ENCODE measurements at regions not wholly inside any gene's neighbourhood (a gene's known extent, or its start where the extent isn't known, plus 50 kb on each side); places are given as distances from the start of the nearest gene placed in this dataset.
A peak's percentile ranks its signal among the peaks of the same experiment; 100 is the strongest.
"Not testable (repeated sequence)": the region's sequence is repeated elsewhere in the genome, so short reads cannot be mapped to it uniquely, and the experiment has no call there.

DNA sequence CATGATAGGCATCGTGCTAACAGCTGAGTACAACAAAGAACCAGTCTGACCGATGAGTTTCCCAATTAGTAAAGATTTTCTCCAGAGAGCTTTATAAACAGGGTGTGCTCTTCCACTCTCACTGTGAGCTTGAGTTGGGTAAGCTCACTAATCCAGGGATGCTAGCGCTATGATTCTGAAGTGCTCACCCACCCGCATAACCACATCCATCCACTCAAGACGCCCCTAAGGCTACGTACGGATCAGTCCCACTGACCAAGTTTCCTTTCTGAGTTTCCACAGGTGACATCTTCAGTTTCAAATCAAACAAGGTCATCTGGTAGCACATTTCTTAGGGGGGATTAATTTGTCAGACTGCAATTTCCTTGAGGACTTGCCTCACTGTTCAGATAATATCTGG lies 141.1 kb upstream of the ABI3BP start:
- FAIRE-seq, result no peak

DNA sequence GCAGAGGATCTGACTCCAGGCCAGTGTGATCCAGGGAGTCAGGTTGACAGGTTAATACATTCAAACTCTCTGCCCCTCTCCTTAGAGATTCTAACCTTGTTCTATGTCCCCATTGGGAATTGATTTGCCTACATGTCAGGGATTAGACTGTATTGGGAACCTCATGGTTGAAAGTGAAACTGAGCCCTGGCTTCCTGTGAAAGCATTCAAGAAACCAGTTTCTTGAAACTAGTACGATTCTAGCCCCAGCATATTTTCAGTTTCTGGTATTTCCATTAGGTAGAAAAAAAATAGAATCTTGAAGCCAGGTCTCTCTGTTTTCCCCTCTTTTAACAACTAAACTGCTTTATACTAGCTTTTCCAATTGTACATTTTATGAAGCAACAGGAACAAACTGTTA lies 140.4 kb upstream of the ABI3BP start:
- FAIRE-seq, result no peak

DNA sequence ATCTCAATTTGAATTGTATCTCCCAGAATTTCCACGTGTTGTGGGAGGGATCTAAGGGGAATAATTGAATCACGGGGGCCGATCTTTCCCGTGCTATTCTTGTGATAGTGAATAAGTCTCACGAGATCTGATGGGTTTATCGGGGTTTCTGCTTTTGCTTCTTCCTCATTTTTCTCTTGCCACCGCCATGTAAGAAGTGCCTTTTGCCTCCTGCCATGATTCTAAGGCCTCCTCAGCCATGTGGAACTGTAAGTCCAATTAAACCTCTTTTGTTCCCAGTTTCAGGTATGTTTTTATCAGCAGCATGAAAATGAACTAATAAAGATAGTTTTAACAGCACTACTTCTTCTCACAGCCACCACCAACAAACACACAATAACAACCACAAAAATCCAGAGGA lies 140.0 kb upstream of the ABI3BP start:
- not testable (repeated sequence) for FAIRE-seq

DNA sequence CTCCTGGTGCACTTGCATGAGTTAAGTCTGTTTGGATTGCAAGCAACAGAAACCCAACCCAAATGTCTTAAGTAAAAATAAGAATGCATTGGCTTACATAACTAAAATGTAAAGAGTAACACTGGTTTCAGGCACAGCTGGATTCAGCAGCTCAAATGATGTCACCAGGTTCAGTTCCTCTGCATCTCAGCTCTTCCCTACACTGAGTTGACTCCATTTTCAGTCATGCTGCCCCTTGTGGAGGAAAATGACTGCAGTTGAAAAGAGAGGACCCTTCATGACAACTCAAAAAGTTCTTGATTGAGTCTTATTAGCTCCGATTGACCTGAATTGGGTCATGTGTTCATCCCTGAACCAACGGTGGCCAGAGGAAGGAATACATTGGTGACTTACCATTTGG lies 138.5 kb upstream of the ABI3BP start:
- no peak for FAIRE-seq

DNA sequence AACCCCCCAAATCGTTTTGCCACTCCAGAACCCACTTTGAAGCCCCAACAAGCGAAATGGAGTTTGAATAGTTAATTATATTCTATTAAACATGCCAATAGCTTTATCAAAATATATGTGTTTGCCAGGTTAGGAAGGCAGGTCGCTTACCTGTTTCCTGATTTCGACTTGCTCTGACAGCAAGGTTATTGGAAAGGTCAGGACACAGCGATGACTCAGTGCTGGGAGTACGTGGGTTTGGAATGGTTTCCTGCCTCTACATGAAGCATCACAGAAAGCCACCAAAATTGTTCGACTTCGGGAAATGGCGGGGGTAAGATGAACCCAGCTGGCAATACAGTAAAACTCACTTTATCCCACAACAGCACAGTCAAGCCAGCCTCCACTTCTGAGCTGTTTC lies 135.6 kb upstream of the ABI3BP start:
- FAIRE-seq, result no peak

DNA sequence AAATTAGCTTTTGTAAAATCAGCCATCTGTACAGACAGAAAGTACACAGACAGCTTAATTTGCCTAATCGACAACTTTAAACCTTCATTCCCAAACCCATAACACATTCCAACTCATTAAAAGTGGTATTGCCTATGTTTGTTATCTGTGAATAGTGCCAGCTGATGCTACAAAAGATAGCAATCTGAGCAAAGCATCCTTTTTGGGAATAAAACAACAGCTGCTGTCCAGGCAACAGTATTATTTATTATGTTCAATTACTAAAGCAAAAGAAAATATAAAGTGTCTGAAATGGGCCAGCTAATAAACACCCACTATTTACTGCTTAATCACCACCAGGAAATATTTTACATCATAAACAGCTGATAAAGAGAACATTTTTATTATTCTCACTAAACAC lies 134.8 kb upstream of the ABI3BP start:
- FAIRE-seq, result peak; percentile 48

DNA sequence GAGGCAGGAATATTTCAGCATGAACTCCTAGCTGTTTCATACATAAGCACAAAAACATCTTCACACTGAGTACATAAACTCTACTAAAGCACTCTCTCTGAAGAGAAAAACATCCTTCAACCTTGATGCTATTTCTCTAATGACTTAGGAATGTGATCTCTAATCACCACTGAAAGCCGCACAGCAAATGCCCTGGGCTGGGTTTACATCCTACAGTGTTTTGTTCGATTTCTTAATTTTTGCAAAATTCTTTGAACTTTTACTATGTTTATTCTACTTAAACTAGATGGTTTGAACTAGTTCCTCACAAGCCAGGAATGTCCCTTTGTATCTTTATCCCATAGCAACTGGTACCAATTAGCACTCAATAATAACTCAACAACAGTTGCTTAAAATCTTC lies 130.9 kb upstream of the ABI3BP start:
- no peak for FAIRE-seq

DNA sequence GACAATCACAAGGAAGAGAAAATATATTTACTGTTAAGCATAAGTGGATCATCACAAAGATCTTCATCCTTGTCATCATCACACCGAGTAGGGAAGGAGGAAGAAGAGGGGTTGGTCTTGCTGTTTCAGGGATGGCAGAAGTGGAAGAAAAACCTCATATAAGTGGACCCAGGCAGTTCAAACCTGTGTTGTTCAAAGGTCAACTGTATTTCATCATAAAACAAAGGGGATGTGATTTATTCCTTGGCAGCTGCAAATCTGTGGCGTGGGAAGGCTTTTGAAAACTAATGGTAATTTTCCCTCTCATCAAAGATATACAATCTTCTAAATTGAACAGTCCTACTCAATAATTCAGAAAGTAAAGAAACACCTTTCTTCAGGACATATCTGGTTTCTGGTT lies 129.9 kb upstream of the ABI3BP start:
- no peak for FAIRE-seq

DNA sequence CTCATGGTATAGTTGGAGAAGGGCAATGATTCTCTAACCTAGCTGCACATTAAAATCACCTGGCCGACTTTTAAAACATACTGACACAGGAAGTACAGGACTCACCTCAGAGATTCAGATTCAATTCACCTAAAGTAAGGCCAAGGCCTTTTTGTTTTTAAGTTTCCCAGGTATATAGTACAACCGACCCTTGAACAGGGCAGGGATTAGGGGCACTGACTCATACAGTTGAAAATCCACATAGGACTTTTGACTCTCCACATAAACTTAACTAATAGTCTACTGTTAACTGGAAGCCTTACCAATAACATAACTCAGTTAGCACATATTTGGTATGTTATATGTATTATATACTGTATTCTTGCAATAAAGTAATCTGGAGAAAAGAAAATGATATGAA lies 129.5 kb upstream of the ABI3BP start:
- FAIRE-seq, result no peak

DNA sequence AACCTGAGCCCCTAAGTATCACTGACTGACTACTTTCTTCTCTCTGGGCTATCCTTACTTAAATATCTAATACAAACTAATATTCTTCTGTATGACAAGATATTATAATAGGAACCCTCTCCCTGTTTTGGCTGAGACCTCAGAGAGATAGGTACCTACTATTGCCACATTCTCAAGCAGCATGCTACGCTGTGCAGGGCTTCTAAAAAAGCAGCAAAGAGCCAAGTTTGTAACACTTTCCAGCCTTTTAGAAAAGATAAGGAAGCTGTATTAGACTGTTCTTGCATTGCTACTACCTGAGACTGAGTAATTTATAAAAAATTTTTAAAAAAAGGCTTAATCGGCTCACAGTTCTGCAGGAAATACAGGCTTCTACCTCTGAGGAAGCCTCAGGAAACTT lies 126.8 kb upstream of the ABI3BP start:
- no peak for FAIRE-seq

DNA sequence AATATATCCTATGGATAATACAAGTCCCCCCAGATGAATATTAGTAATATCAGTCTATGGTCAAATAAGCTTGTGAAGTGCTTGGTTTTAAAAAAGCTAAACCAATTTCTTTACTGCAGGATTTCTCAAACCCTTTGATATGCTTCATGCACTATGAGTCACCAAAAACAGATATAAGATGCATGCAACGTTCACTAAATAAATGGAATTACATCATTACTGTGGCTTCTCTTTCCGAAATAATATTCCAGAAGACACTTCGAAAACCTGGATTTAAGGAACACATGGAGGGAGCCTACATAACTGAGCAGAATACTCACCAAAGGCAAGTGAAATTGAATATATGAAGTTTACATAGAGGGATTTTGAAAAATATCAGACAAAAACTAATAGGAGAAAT lies 126.3 kb upstream of the ABI3BP start:
- no peak for FAIRE-seq

DNA sequence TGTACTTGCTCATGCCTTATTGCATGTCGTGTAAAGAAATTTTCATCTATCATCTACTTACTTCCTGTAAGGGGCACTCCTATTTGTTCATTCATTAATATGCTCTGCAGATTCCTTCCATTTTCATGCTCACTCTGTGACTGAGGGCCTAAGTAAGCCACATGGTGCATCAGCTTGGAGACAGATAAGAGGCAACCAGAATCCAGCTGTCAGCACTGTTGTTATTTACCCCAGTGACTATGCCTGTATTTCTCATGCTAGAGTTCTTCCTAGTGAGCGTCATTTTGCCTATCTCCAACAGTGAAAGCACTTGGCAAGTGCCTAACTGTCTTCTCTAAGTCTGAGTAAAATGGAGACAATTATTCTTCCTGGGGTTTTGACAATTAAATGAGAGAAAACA lies 124.8 kb upstream of the ABI3BP start:
- FAIRE-seq, result no peak

DNA sequence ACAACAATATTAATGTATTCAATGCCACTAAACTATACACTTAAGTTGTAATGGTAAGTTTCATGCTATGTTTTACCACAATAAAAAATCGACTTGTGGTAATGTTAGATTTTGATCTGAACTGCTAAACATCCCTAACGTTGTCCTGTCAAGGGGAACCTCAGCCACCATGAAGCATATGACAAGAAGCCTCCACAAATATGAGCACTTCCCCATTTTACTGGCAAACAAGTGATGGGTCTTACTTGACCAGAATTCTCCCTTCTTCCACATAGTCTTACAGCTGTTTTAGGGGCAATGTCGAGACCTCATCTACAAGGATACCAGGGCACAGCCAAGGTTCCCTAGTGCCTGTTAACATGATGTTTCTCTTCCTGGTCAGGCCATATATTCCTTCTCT lies 124.2 kb upstream of the ABI3BP start:
- no peak for FAIRE-seq

DNA sequence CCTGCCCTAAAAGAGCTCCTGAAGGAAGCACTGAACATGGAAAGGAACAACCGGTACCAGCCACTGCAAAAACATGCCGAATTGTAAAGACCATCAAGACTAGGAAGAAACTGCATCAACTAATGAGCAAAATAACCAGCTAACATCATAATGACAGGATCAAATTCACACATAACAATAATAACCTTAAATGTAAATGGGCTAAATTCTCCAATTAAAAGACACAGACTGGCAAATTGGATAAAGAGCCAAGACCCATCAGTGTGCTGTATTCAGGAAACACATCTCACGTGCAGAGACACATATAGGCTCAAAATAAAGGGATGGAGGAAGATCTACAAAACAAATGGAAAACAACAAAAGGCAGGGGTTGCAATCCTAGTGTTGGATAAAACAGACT lies 117.1 kb upstream of the ABI3BP start:
- not testable (repeated sequence) for FAIRE-seq

DNA sequence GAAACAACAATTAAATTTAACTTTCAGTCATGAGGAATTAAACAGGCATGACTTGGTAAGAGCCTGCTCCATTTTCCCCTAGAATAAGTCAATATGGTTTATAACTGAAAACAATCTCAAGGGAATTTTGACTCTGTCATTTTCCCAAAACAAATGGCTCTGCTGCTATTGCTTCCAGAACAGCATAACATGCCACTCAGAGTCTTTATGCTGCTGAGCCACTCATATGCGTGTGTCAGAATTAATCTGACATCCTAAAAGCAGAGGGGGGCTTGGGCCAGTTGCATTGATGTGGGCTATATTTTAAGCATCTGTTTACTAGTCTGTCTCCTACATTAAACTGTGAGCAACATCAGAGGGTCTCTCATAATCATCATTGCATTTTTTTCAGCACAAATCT lies 111.1 kb upstream of the ABI3BP start:
- no peak for FAIRE-seq

DNA sequence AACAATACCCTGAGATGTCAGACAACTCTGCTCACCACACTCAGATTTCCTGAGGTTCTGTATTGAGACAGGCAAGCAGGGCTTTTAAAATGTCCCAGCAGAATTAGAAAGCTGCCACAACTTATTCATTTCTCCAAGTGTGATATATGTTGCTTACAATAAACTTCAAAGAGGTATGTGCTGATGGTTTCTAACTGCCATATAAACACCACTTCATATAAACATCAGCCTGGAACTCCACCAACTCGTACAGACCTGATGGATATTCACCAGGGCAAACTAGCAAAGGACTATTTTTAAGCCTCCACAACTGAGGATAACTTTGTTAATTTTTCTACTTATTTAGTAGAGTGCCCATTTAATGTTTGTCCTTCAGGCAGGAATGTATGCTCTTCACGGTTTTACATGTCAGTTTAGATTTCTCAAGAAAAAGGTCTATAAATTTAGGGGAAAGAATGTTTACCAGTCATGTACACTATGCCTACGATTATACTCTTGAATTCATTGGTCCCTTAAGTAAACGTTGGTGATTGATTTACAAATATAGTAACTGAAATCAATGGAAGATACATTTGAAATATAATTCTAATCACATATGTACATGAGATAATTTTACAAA lies 109.6 kb upstream of the ABI3BP start:
- FAIRE-seq, result no peak

DNA sequence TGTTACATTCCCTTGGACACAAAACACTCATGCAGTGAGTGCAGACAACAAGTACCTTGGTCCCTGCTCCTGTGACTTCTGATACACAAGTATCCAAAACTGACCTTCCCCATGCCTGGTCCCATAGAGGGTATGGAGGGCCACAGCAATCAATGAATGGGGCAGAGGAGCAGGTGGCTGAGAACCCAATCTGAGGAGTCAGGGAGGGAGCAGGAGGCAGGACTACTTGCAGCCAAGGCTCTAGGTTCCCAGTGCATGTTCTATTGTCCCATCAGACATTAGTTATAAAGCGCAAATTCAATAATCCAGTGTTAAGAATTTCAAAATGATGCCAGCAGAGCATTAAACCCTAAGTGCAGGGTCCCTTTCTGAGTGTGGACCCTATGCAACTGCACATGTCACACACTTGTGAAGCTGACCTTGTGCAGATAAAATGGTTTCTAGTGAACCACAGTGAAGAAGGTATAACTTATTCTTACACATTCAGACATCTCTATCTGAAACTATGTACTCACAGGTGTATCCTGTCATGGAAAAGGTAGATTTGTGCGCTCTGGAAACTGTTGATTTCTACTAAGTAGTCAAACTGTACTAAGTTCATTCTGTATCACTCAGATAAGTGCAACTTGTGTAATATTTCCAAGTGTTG lies 107.3 kb upstream of the ABI3BP start:
- no peak for FAIRE-seq

DNA sequence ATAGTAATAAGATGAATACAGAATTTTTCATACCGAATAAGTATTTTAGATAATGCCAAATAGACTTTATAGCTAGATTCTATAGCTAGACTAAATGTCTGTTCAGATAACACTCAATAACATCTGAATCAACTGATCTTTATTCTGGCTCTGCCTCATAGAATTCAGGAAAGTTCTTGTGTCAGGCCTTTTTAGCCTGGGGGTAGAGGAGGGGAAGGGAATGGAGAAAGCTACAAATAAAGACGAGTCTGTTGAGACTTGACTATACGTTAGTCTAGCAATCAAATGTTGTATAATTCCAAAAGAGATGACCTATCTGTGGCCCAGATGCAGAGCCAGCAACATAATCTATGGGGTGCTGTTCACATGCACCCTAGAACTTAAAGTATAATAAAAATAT lies 106.6 kb upstream of the ABI3BP start:
- FAIRE-seq, result no peak

DNA sequence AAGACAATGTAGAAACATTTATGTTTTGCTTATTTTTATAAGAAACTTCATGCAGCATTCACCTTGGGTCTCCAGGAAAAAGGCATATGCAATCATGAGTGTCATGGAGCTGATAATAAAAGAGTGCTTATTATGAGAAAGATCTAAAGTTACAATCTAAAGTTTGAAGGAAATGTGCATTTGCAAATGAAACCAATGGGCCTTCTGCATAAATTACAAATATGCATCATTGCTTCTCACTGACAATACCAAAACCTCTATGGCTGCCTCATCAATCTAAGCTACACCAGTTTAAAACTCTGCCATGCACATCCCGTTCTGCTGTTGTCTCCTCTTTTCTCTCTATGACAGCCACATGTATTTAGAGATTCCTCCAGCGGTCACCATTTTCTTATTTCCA lies 103.2 kb upstream of the ABI3BP start:
- no peak for FAIRE-seq

DNA sequence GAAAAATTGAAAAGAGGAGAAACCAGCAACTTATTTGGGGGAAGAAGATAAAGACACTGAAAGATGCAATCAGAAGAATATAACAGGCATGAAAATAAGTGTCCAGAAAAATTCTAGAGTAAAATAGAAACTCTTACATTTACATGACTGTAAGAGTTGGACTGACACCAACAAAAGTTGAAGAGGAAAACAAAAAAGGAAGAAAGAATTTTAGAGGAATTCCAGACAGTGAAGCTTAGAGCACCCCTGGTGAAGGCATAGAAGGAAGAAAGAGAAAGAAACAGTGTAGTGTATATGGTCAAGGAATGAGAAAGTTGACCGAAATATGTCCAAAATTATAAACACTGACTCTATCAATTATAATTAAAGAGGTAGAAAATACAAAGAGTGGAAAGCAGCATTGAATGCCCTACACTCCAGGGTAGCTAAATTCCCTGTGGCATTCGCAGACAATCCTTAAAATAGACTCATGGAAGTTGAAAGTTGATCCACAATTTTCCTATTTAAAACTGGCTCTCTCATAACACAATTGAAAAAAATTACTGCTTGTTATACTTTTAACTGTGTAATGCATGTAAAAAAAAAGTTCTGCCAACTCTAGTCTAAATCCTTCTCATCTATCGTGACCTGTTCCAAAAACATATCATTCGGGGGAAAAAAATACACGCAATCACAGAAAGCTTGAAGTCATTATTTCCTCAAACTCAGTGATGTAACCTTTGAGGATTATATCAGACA lies 102.6 kb upstream of the ABI3BP start:
- FAIRE-seq, result no peak

DNA sequence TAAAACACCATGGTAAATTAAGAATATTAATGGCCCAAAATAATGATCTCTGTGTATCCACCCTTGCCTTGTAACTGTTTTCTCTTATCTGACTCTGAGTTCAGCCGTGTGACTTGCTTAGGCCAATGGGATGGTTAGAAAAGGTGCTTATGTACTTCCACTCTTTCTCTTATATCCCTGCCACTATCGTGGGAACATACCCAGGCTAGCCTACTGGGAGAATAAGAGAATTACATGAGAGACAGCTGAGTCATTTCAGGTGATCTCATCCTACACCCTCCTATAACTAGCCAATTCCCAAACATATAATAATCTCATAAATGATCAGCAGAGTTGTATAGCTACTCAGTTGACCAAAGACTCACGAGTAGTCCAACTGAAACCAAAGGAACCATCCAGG lies 98.3 kb upstream of the ABI3BP start:
- no peak for FAIRE-seq

DNA sequence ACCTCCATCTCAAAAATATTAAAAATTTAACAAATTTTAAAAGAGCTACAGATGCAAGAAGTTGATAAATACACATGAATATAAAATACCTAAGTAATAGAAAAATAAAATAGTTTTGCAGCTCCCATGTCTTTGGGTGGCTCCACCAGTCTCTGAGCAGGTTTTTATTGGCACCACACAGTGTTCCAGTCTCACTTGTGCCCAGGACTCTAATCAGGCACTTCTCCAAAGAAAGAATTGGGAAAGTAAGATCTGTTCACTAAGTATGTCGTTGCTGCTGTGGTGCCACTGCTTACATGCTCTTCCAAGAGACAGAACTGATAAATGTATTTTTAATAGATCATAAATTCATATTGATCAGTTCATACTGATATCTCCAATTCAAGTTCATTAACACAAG lies 92.5 kb upstream of the ABI3BP start:
- no peak for FAIRE-seq

DNA sequence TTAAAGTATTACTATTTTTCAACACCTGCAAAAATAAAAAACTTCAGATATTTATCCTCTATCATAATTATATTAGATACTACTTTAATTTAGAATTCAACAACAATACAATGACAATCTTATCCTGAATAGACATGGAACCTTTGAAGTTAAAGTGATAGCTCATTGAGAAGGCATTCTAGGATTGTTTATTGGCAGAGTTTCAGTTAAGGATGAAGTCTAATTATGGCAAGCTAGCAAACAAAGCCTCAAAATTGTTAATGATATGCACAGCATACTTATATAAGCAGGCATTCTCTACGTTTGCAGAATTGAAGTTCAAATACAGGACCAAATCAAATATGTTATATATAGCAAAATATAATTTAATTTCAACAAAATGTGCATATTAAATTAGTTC lies 91.2 kb upstream of the ABI3BP start:
- no peak for FAIRE-seq

DNA sequence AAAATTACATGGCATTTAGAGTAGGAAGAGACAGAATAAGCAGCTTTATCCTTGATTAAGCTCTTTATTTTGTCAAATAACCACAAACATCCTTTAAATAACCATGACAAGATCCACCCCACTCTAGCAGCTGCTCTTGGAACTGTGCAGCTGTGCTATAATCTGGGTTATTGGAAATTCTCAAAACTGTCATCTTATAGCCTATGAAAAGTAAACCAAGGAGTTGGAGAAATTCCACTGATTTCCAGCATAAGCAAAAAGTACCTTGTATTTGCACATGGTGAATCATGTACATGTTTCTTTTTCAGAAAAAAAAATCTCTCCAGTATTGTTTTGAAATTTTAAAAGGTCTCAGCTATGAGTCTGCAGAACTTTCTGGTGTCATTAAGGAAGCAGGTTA lies 88.8 kb upstream of the ABI3BP start:
- peak; percentile 95 for FAIRE-seq

DNA sequence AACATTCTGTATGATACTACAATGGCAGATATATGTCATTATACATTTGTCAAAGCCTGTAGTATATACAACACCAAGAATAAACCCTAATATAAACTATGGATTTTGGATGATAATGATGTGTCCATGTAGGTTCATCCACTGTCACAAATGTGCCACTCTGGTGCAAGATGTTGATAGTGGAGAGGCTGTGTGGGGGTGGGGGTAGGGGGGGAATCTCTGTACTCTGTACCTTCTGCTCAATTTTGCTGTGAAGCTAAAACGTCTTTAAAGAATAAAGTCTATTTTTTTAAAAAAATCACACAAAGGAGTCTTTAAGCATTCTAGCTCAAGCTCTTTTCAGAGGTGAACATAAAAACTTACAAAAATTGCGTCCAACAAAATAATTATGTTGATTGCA lies 88.2 kb upstream of the ABI3BP start:
- FAIRE-seq, result no peak
